Memory B cell (primary cell): ENCODE measurements at regions not wholly inside any gene's neighbourhood (a gene's known extent, or its start where the extent isn't known, plus 50 kb on each side); places are given as distances from the start of the nearest gene placed in this dataset.

ENCODE experiments used
- ATAC-seq: fragments of 150-1000 bp; cut with Tn5 transposase; 2 replicates; pipeline ENCODE4 v1.10.0; 2021; ENCODE audit warnings: low read depth, mild to moderate bottlenecking, moderate library complexity
- DNase-seq, 2 donors: peaks; one replicate each; pipeline ENCODE4 v3.0.0; 2022; ENCODE audit warnings: low spot score in 2 of 2
- H3K27ac Mint-ChIP-seq: one replicate; pipeline ENCODE4 v1.8.0; 2022; ENCODE audit warnings: mild to moderate bottlenecking, moderate library complexity, mixed read lengths
- H3K27me3 Mint-ChIP-seq: one replicate; pipeline ENCODE4 v1.8.0; 2022; ENCODE audit warnings: mixed read lengths
- H3K36me3 Mint-ChIP-seq: one replicate; pipeline ENCODE4 v1.8.0; 2022; ENCODE audit warnings: mild to moderate bottlenecking, mixed read lengths
- H3K4me1 Mint-ChIP-seq: one replicate; pipeline ENCODE4 v1.8.0; 2022; ENCODE audit warnings: mixed read lengths
- H3K4me3 Mint-ChIP-seq: one replicate; pipeline ENCODE4 v1.8.0; 2022; ENCODE audit warnings: mild to moderate bottlenecking, moderate library complexity, mixed read lengths
- H3K9me3 Mint-ChIP-seq: one replicate; pipeline ENCODE4 v1.8.0; 2022; ENCODE audit warnings: mixed read lengths

DNA sequence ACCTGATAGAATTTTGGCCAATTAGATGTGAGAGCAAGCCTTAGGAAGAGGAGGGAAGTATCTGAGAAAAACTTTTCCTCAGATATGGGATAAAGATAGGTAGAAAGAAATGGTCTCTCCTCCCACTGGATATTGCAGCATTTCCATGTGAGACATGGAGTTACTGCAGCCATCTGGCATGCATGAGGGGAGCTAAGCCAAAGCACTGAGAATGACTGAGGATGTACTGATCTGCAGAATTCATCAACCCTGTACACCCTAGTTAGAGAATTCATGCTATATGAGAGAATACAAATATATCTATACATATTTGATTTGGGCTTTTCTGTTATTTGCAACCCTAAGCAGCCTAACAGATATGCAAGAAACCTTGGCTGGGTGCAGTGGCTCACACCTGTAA, 52.5 kb upstream of the RPL34 start:
- H3K27ac Mint-ChIP-seq, result no peak overlapping the region
- no peaks in the 10 kb centered on the region for H3K4me1 Mint-ChIP-seq
- H3K27me3 Mint-ChIP-seq, result peaks cover 11% of the 10 kb centered on the region
- ATAC-seq (no peak), DNase-seq (no peak)
- H3K4me3 Mint-ChIP-seq, result no peak overlapping the region
- no peaks in the 10 kb centered on the region for H3K9me3 Mint-ChIP-seq
- no peaks in the 10 kb centered on the region for H3K36me3 Mint-ChIP-seq

DNA sequence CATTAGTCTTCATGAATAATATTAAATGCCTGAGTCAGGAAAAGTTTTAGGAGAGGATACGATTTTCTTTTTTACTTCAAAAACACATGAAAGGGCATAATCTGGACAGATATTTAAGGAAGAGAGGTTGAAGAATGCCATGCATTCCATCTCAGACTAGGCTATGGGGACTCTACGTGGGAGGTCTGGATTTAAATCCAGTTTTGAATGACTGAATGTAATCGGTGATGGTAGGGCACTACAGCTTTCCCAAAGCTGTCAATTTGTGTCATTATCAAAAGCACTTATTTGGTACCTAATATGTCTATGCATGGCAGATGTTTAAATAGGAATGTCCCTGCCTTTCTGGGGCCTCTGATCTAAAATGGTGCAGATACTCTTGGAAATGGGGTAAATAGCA, 59.3 kb upstream of the RPL34 start:
- H3K4me3 Mint-ChIP-seq, result no peak overlapping the region
- peaks cover 3% of the 10 kb centered on the region for H3K4me1 Mint-ChIP-seq
- DNase-seq (no peak), ATAC-seq (no peak)
- H3K27ac Mint-ChIP-seq, result no peak overlapping the region
- peaks cover 7% of the 10 kb centered on the region for H3K27me3 Mint-ChIP-seq
- H3K9me3 Mint-ChIP-seq, result no peaks in the 10 kb centered on the region
- H3K36me3 Mint-ChIP-seq, result no peaks in the 10 kb centered on the region

DNA sequence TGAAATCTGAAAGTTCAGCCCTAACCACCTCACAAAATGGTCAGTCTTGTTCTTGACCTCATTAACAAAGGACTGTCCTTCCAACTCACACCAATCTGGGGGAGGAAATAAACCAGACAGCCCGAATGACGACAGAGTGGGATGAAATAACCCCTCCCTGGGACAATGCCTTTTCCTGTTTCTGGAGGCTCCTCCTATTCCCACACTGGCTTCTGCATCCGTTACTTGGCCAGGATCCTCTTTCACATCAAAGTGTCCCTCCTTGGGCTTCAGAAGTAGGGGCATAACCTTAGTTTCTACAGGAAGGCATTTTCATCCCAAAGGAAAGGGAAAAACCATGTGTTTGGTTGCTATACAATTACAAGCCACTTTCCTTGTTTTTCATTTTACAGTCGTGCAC, 59.8 kb upstream of the RPL34 start:
- DNase-seq (no peak), ATAC-seq (no peak)
- Mint-ChIP-seq H3K36me3 (no peaks in the 10 kb centered on the region), H3K27ac (no peak overlapping the region), H3K9me3 (no peaks in the 10 kb centered on the region), H3K27me3 (peaks cover 7% of the 10 kb centered on the region), H3K4me1 (peaks cover 3% of the 10 kb centered on the region), H3K4me3 (no peak overlapping the region)

DNA sequence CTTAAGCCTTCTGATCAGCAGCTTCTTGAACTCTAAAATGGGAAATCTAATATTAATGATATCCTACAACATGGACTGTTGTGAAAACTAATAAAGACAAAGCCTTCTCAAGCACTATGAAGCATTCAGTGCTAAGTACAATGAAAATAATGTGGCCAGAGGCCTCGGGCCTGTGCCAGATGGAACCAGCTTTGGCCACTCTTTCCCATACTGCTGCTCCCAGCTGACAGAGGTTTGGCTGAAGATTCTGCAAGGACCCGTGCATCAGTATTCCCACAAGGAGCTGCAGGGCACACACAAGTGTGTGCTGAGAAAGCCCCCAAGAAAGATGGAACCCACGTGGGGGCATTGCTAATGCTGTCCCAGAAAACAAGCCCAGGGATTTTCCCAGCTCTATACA, 60.5 kb upstream of the RPL34 start:
- DNase-seq (no peak), ATAC-seq (no peak)
- peaks cover 3% of the 10 kb centered on the region for H3K4me1 Mint-ChIP-seq
- peaks cover 7% of the 10 kb centered on the region for H3K27me3 Mint-ChIP-seq
- no peaks in the 10 kb centered on the region for H3K36me3 Mint-ChIP-seq
- H3K27ac Mint-ChIP-seq, result no peak overlapping the region
- no peaks in the 10 kb centered on the region for H3K9me3 Mint-ChIP-seq
- H3K4me3 Mint-ChIP-seq, result no peak overlapping the region

DNA sequence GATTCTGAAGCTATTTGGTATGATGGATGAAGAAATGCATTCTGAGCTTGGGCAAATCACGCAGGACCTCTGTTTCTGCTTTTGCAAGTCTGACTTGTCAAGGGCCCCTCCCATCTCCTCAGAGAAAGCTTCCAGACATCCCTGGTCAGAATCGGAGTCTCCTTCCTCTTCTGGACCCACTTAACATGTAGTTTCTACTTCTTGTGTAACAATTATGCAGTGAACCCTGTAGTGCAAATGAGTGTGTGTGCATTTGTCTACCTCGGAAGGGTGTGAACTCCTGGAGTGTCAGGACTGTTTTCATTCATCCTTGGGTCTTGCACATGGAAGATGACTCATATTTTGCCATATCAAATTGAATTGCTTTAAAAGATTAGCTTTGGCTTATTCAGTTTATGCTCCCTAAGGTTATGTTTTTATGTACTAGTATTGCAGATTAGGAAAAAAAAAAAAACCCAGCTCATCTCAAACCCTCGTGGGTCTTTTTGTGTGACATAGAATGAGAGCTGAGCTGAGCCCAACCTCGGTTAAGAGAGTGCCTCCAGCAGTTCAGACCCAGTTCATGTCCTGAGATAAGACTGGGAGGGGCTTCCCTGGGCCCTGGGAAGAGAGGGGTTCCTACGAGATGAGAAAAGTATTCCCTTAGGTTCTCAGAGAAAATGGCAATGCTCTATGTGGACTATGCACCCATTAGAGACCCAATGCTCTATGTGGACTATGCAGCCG, 61.1 kb upstream of the RPL34 start:
- DNase-seq, result no peak
- H3K27ac Mint-ChIP-seq, result no peak overlapping the region
- H3K4me3 Mint-ChIP-seq, result no peak overlapping the region
- H3K27me3 Mint-ChIP-seq, result peaks cover 7% of the 10 kb centered on the region
- no peaks in the 10 kb centered on the region for H3K9me3 Mint-ChIP-seq
- no peaks in the 10 kb centered on the region for H3K36me3 Mint-ChIP-seq
- peaks cover 3% of the 10 kb centered on the region for H3K4me1 Mint-ChIP-seq
- ATAC-seq, result no peak

DNA sequence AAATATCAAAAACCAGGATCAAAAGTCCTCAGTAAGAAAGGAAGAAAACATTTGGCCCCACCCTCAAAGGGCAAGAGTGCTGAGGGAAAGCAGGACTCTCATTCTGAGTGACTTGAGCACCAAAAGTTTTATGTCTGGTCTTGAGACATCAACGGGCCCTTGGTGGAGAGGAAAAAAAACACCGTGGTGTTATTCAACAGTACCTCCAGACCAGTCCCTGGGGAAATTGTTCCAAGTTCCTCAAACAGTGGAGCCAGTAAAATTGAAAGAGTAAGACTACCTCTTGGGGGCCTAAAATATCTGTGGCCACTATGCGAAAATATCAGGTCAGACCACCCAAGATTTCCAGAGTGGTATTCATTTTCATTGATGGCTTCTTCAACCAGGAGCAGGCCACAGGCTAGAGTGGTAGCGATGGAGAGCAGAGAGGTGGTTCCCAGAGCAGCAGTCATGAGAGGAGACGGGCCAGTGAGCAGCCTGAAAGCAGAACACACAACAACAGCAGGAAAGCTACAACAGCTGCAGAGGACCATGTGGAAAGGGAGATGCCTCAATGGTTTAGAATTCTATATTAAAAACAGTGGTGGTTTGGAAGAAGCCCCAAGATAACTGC, 63.7 kb upstream of the RPL34 start:
- H3K36me3 Mint-ChIP-seq, result no peaks in the 10 kb centered on the region
- peaks cover 3% of the 10 kb centered on the region for H3K4me1 Mint-ChIP-seq
- H3K27ac Mint-ChIP-seq, result no peak overlapping the region
- DNase-seq, result no peak
- peak; percentile 65 for ATAC-seq
- H3K27me3 Mint-ChIP-seq, result peaks cover 6% of the 10 kb centered on the region
- no peaks in the 10 kb centered on the region for H3K9me3 Mint-ChIP-seq
- no peak overlapping the region for H3K4me3 Mint-ChIP-seq

DNA sequence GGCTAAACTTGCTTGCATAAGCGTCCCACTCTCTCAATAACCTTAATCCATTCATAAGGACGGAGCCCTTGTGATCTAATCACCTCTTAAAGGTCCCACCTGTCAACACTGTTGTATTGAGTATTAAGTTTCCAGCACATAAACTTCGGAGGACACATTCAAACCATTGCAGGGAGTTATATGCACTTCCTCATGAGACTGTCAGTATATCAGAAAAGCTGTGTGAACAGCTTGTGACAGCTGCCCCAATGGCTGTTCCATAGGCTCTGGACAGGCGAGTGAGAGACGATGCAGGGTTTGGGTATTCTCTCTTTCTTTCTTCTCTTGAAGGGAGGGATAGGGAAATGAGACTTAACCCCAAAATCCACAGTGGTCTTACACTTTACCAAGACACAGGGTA, 64.2 kb upstream of the RPL34 start:
- Mint-ChIP-seq H3K4me3 (no peak overlapping the region), H3K27me3 (peaks cover 3% of the 10 kb centered on the region), H3K9me3 (no peaks in the 10 kb centered on the region), H3K36me3 (no peaks in the 10 kb centered on the region), H3K27ac (no peak overlapping the region), H3K4me1 (peaks cover 3% of the 10 kb centered on the region)
- ATAC-seq (no peak), DNase-seq (no peak)

DNA sequence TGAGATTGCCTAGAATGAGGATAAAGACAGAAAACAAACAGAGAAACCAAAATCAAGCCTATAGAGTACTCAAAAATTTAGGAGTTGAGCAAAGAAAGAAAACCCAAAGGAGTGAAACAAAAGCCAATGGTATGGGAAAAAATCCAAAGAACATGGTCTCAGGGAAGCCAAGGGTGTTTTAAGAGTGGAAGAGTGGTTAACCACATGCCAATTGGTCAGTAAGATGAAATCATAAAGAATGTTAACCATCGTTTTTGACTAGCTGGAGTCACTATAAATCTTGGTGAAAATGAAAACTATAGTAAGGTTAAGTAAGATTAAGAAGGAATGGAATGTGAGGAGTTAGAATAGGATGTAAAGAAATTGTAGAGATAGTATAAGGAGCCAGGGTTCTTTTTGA, 64.7 kb upstream of the RPL34 start:
- Mint-ChIP-seq H3K27ac (no peak overlapping the region), H3K4me3 (no peak overlapping the region), H3K9me3 (no peaks in the 10 kb centered on the region), H3K27me3 (peaks cover under 1% of the 10 kb centered on the region), H3K36me3 (no peaks in the 10 kb centered on the region), H3K4me1 (peaks cover 3% of the 10 kb centered on the region)
- ATAC-seq (no peak), DNase-seq (no peak)

DNA sequence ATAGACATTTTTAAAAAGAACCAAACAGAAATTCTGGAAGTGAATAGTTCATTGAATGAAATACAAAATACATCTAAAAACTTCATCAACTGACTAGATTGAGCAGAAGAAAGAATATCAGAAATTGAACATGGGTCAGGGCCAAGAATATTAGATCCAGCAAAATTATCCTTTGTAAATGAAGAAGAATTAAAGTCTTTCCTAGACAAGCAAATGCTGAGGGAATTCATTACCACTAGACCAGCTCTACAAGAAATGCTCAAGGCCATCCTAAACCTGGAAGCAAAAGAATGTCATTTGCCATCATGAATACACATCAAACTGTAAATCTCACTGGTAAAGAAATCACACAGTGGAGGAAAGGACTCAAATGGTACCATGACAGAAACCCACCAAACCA, 72.7 kb upstream of the RPL34 start:
- peaks cover 22% of the 10 kb centered on the region for H3K36me3 Mint-ChIP-seq

DNA sequence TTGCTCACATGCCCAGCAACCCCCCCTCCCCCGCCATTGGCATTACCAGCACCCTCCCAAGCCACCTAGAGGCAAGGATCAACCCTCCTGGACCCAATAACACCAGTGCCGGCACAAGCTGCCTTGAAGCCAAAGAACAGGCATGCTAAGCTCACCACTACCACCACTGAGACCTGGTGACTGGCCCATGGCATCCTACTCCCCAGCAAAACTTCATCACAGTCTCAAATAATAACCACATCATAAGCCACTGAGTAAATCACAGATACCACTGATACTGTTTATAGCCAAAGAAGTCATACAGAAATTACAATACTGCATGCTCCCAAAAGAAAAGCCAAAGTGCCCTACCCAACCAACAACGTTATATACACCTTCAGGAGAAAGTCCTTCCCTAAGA, 73.6 kb upstream of the RPL34 start:
- no peak overlapping the region for H3K4me3 Mint-ChIP-seq
- peaks cover 25% of the 10 kb centered on the region for H3K36me3 Mint-ChIP-seq
- no peak for ATAC-seq
- peaks cover 28% of the 10 kb centered on the region for H3K9me3 Mint-ChIP-seq
- no peak for DNase-seq
- no peak overlapping the region for H3K27ac Mint-ChIP-seq
- H3K27me3 Mint-ChIP-seq, result peaks cover 2% of the 10 kb centered on the region
- peaks cover 3% of the 10 kb centered on the region for H3K4me1 Mint-ChIP-seq

More for the DNA sequence above, 72.7 kb upstream of the RPL34 start:
- Mint-ChIP-seq H3K4me3 (no peak overlapping the region), H3K27ac (no peak overlapping the region), H3K4me1 (peaks cover 3% of the 10 kb centered on the region), H3K9me3 (peaks cover 26% of the 10 kb centered on the region), H3K27me3 (no peaks in the 10 kb centered on the region)
- no peak for ATAC-seq
- DNase-seq, result no peak

DNA sequence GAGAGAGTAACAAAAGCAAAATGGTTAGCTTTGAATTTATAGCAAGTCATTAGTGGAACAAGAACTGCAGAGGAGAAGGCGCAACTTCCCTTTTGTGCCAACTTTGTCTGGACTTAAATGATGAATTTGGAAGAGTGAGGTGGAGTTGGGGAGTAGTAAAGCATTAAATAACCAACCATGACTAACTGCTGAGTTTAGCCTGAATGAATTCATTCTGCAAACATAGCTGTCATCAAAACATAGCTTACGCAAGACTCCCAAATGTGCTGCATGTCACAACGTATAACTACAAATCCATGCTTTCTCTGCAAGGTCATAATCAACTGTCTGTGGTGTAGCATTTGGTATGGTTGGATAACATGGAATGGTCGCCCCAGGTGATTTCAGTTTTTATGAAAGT, 75.9 kb upstream of the RPL34 start:
- peaks cover 23% of the 10 kb centered on the region for H3K36me3 Mint-ChIP-seq
- H3K9me3 Mint-ChIP-seq, result peaks cover 25% of the 10 kb centered on the region
- no peak overlapping the region for H3K27ac Mint-ChIP-seq
- H3K4me3 Mint-ChIP-seq, result no peak overlapping the region
- ATAC-seq, result no peak
- peaks cover 3% of the 10 kb centered on the region for H3K4me1 Mint-ChIP-seq
- no peak for DNase-seq
- H3K27me3 Mint-ChIP-seq, result peaks cover 2% of the 10 kb centered on the region

DNA sequence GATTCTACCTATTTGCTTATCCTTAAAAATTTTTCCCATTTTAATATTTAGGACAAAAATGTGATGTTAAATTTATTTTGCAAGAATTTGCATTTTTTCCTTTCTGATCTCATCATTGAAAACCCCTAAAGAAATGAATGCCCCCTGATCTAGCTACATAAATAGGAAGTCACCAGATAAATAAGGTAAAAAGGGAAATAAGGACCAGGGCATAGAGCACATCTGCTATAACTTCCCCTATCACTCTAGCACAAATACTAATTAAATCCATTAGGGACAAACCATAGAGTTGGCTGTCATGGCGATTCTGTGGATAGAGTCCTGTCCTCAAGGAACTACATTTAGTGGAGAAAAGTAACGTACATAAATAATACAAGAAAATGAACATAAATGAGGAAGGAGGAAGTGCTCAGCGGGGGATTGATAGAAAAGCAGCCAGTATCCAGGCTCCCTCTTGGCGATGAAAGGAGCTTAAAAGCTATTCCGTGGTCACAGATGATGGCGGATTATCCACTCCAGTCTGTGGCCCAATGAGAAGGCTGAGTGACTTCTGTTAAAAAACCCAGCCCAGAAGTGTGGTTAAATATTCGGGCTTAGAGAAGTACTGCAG, 76.9 kb upstream of the RPL34 start:
- no peak for DNase-seq
- ATAC-seq, result no peak
- Mint-ChIP-seq H3K36me3 (peaks cover 18% of the 10 kb centered on the region), H3K27me3 (peaks cover 2% of the 10 kb centered on the region), H3K27ac (no peak overlapping the region), H3K4me3 (no peak overlapping the region), H3K4me1 (peaks cover 3% of the 10 kb centered on the region), H3K9me3 (peaks cover 17% of the 10 kb centered on the region)

DNA sequence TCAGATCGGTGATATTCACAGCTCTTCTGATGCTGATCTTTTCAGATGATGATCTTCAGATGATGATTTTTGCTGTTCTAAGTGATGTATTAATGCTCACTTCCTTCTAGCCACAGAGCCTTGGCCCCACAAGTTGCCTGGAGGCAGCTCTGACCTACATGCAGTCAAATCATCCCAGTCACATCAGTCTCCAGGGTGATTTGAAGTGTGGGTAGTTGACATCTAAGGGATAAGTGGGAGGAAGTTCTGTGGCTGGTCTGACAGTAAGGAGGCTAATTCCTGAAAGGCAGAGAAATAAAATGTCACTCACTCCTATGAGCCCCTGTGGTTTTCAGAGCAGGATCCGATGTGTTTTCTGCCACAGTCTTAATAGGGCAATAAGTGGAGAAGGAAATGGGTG, 79.8 kb upstream of the RPL34 start:
- no peak for ATAC-seq
- H3K27me3 Mint-ChIP-seq, result peaks cover 11% of the 10 kb centered on the region
- H3K4me1 Mint-ChIP-seq, result peaks cover 3% of the 10 kb centered on the region
- peaks cover 4% of the 10 kb centered on the region for H3K9me3 Mint-ChIP-seq
- no peak overlapping the region for H3K4me3 Mint-ChIP-seq
- no peak overlapping the region for H3K27ac Mint-ChIP-seq
- DNase-seq, result no peak
- H3K36me3 Mint-ChIP-seq, result peaks cover 12% of the 10 kb centered on the region

DNA sequence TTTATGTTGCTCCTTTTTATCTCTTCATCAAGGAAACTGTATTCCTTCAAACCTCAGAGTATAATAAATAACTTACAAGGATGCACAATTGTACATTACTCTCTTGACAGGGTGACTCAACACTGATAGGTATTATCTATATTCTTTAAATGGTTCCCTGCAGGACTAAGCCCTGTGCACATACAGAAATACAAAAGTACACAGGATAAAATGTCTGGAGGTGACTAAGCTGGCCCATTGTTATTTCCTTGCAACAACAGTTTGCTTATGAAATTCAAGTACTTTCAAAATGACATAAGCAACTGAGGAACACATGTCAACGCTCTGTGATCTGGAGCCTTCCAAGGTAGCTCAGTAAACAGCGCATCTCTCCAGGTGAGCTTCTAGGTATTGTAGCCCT, 83.8 kb upstream of the RPL34 start:
- ATAC-seq (no peak), DNase-seq (no peak)
- Mint-ChIP-seq H3K27ac (no peak overlapping the region), H3K4me3 (no peak overlapping the region), H3K9me3 (no peaks in the 10 kb centered on the region), H3K36me3 (no peaks in the 10 kb centered on the region), H3K4me1 (no peaks in the 10 kb centered on the region), H3K27me3 (peaks cover 16% of the 10 kb centered on the region)

DNA sequence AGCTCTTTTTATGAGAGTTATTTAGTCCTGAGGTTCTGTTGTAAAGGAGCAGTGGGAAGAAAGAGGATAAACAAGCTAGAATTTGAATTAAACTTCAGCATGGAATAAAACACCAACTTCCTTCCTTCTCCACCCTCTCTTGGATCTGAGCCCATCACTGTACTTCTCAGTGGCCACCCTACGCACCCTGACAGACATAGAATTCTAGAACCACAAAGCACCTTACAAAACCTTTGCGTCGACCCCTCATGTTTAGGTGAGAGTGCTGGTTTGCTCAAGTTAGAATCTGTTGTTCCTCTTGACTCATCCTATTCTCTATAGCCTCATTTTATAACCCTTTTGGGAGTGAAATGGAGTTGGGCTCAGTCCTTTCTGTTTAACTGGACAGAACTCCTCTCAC, 84.6 kb upstream of the RPL34 start:
- Mint-ChIP-seq H3K4me3 (no peak overlapping the region), H3K27me3 (peaks cover 17% of the 10 kb centered on the region), H3K36me3 (no peaks in the 10 kb centered on the region), H3K4me1 (no peaks in the 10 kb centered on the region), H3K9me3 (no peaks in the 10 kb centered on the region), H3K27ac (no peak overlapping the region)
- ATAC-seq (no peak), DNase-seq (no peak)
